ENCODE measurements at regions not wholly inside any gene's neighbourhood (a gene's known extent, or its start where the extent isn't known, plus 50 kb on each side); places are given as distances from the start of the nearest gene placed in this dataset.
A peak's percentile ranks its signal among the peaks of the same experiment; 100 is the strongest.
"Not testable (repeated sequence)": the region's sequence is repeated elsewhere in the genome, so short reads cannot be mapped to it uniquely, and the experiment has no call there.

GRCh38 chr2:22079583-22079982 is 955.8 kb downstream of the TDRD15 start:
- TF ChIP-seq, protein P1, sequence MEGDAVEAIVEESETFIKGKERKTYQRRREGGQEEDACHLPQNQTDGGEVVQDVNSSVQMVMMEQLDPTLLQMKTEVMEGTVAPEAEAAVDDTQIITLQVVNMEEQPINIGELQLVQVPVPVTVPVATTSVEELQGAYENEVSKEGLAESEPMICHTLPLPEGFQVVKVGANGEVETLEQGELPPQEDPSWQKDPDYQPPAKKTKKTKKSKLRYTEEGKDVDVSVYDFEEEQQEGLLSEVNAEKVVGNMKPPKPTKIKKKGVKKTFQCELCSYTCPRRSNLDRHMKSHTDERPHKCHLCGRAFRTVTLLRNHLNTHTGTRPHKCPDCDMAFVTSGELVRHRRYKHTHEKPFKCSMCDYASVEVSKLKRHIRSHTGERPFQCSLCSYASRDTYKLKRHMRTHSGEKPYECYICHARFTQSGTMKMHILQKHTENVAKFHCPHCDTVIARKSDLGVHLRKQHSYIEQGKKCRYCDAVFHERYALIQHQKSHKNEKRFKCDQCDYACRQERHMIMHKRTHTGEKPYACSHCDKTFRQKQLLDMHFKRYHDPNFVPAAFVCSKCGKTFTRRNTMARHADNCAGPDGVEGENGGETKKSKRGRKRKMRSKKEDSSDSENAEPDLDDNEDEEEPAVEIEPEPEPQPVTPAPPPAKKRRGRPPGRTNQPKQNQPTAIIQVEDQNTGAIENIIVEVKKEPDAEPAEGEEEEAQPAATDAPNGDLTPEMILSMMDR (IDR thresholded peaks at IDR 0.05; ENCODE audit: insufficient read depth, low read length, poor library complexity, severe bottlenecking) = no peak
- no peaks in the 10 kb centered on the region for H3K27me3 ChIP-seq (ENCODE audit: control insufficient read depth, insufficient read depth, low read length)
- no peak for DNase-seq (ENCODE audit: low read depth)
- H3K36me3 ChIP-seq (ENCODE audit: control insufficient read depth, insufficient read depth, low read length) = no peaks in the 10 kb centered on the region
- no peak overlapping the region for H3K4me3 ChIP-seq (ENCODE audit: low read depth, low read length)

DNA sequence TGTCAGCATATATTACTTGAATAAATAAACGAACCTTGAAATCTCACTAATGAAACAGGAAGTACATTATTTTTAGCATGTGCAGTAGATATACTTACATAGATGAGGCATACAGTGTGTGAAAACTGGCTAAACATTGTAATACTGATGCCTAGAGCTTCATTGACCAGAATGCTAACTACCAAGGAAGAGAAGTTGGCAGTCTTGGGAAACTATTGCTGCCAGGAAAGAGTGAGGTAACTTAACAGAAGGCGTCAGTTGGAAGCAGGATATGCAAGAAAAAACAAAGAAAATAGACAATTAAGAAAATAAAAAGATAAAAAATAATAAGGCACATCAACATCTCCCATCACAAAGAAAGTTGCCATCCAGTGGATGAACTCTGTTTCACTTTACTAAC is 963.0 kb downstream of the TDRD15 start:
- Histone ChIP-seq H3K4me3 (ENCODE audit: low read depth, low read length) (no peak overlapping the region), H3K27me3 (ENCODE audit: control insufficient read depth, insufficient read depth, low read length) (no peaks in the 10 kb centered on the region), H3K36me3 (ENCODE audit: control insufficient read depth, insufficient read depth, low read length) (no peaks in the 10 kb centered on the region)
- TF ChIP-seq, protein P1 (IDR thresholded peaks at IDR 0.05; ENCODE audit: insufficient read depth, low read length, poor library complexity, severe bottlenecking) = no peak
- no peak for DNase-seq (ENCODE audit: low read depth)

DNA sequence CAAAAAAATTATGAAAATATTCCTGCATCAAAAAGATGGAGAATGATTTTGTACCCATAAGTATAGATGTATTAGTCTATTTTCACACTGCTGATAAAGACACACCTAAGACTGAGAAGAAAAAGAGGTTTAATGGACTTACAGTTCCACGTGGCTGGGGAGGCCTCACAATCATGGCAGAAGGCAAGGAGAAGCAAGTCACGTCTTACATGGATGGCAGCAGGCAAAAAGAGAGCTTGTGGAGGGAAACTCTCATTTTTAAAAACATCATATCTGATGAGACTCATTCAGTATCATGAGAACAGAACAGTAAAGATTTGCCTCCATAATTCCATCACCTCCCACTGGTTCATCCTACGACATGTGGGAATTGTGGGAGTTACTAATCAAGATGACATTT is 979.8 kb downstream of the TDRD15 start:
- not testable (repeated sequence) for DNase-seq (ENCODE audit: low read depth)

GRCh38 chr2:22110244-22110651 is 986.5 kb downstream of the TDRD15 start:
- no peaks in the 10 kb centered on the region for H3K36me3 ChIP-seq (ENCODE audit: control insufficient read depth, insufficient read depth, low read length)
- H3K27me3 ChIP-seq (ENCODE audit: control insufficient read depth, insufficient read depth, low read length) = no peaks in the 10 kb centered on the region

More for the DNA sequence above, 979.8 kb downstream of the TDRD15 start:
- not testable (repeated sequence) for H3K36me3 ChIP-seq (ENCODE audit: control insufficient read depth, insufficient read depth, low read length); H3K27me3 ChIP-seq (ENCODE audit: control insufficient read depth, insufficient read depth, low read length); H3K4me3 ChIP-seq (ENCODE audit: low read depth, low read length)

DNA sequence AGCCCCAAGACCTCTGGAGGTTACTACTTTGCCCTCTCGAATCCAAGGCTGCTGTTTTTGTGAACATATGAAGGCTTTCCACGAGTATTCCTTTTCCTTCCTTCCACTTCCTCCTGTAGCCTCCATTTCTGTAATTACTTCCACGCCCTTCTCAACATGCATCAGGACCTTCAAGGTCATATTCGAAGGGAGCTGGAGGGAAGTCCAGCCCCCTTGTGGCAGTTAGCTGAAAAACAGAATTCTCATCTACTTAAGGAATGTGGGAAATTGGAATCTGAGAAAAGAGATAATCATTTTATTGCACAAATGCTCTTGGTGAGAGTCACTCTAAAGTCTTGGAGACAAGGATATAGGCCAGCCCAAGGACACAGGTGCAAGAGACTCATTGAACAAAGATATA is 1000.2 kb downstream of the TDRD15 start:
- Histone ChIP-seq H3K27me3 (ENCODE audit: control insufficient read depth, insufficient read depth, low read length) (no peaks in the 10 kb centered on the region), H3K4me3 (ENCODE audit: low read depth, low read length) (no peak overlapping the region), H3K36me3 (ENCODE audit: control insufficient read depth, insufficient read depth, low read length) (no peaks in the 10 kb centered on the region)
- DNase-seq (ENCODE audit: low read depth) = no peak
- TF ChIP-seq, protein P1 (IDR thresholded peaks at IDR 0.05; ENCODE audit: insufficient read depth, low read length, poor library complexity, severe bottlenecking) = peak; percentile 17

More at GRCh38 chr2:22110244-22110651, 986.5 kb downstream of the TDRD15 start:
- no peak for DNase-seq (ENCODE audit: low read depth)
- H3K4me3 ChIP-seq (ENCODE audit: low read depth, low read length) = no peak overlapping the region
- TF ChIP-seq, protein P1 (IDR thresholded peaks at IDR 0.05; ENCODE audit: insufficient read depth, low read length, poor library complexity, severe bottlenecking) = no peak

GRCh38 chr2:22126106-22126505 is 1002.3 kb downstream of the TDRD15 start:
- TF ChIP-seq, protein P1 (IDR thresholded peaks at IDR 0.05; ENCODE audit: insufficient read depth, low read length, poor library complexity, severe bottlenecking) = no peak
- Histone ChIP-seq H3K4me3 (ENCODE audit: low read depth, low read length) (no peak overlapping the region), H3K36me3 (ENCODE audit: control insufficient read depth, insufficient read depth, low read length) (no peaks in the 10 kb centered on the region), H3K27me3 (ENCODE audit: control insufficient read depth, insufficient read depth, low read length) (no peaks in the 10 kb centered on the region)
- DNase-seq (ENCODE audit: low read depth) = no peak

Measured in kidney epithelial cell (primary cell).